RPMI8226 (cell line): ENCODE measurements at regions not wholly inside any gene's neighbourhood (a gene's known extent, or its start where the extent isn't known, plus 50 kb on each side); places are given as distances from the start of the nearest gene placed in this dataset.

ENCODE experiments used
- DNase-seq: peaks from one replicate; pipeline ENCODE4 v3.0.0-alpha.2; 2015

GRCh38 chr4:71938776-71939175 lies 93.0 kb upstream of the NPFFR2 start:
- no peak for DNase-seq

DNA sequence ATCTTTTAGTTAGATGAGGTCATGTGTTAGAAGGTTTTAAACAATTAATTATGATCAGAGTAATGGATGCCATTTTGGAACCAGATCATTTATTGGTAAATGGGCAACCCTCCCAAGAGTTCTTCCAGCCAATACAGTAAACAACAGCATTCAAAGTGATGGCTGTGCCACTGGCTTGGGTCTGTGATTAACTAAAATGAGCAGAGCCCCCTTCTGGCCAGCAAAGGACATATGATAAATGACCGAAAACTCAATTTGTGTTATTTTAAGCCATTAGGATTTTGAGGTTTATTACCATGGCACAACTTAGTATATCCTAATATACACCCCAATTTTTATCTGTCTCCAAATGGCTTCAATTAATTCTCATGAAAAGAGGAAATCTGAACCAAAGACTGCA lies 90.8 kb upstream of the NPFFR2 start:
- peak; percentile 20 for DNase-seq

DNA sequence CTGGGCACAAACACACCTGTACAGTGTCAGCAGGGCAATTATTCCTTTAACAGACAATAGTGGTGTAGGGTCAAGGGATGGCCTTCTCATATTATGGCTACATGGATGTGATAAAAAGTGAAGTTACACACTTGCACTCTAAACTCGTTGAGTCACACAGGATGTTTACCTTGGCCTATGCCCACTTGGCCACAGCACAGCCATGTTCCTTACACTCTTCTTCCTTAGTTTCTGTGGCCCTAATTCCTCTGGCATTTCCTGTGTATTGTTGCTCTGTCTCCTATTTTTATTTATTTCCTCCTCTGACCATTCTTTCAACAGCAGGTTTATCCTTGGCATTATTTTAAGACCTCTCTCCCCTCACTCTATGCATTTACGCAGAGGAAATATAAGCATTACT lies 86.8 kb upstream of the NPFFR2 start:
- DNase-seq = no peak

GRCh38 chr4:71945791-71946190 lies 86.0 kb upstream of the NPFFR2 start:
- no peak for DNase-seq

GRCh38 chr4:71958978-71959377 lies 72.8 kb upstream of the NPFFR2 start:
- no peak for DNase-seq

DNA sequence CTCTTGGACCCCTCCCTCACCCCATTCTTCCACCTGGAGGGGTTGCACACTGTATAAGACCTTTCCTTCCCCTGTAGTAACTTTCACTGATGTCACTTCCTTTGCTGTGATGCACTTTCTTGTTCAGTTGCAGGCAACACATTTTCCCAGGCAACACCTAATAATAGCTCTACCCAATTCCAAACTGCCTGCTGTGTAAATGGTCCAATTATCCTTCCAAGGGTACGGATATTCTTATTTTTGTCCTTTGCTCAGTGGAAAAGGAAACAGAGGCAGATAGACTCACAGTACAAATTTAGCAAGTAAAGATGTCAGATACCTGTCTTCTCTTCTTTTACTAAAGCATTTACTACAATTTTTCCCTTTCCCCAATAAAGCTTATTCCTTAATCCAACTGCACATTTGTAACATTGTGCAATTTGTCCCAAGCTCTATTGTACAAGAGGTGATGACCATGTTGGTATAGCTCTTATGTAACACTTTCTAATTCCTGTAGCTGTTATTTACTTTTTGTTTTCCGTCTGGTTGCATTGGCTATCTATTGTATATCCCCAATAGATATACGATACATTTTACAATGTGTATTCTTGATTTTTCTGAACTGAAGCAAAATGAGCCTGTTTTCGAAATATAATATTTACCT lies 69.1 kb upstream of the NPFFR2 start:
- no peak for DNase-seq

DNA sequence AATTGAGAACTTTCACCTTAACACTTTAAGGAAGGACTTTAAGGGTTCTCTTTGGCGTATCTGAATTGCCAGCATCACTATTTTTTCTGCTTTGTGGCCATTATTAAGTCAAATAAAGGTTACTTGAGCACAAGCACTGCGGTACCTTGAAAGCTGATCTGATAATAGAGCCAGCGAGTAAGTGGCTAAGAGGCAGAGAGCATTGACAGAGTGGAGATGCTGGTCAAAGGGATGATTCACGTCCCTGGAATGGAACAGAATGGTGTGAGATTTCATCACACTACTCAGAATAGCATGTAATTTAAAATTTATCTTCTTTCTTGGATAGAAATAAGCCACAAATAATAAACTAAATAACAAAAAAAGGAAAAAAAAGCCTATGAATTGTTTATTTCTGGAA lies 57.1 kb upstream of the NPFFR2 start:
- DNase-seq = no peak

GRCh38 chr4:71976523-71976922 lies 55.3 kb upstream of the NPFFR2 start:
- no peak for DNase-seq

- DNase-seq = no peak
These were observed 53.5 kb upstream of the NPFFR2 start for GRCh38 chr4:71978210-71978835.

- no peak for DNase-seq
These were observed 50.8 kb upstream of the NPFFR2 start for GRCh38 chr4:71980976-71981375.
